Esophagus squamous epithelium (tissue), 5 donors: ENCODE measurements at regions not wholly inside any gene's neighbourhood (a gene's known extent, or its start where the extent isn't known, plus 50 kb on each side); places are given as distances from the start of the nearest gene placed in this dataset.
"Not testable (repeated sequence)": the region's sequence is repeated elsewhere in the genome, so short reads cannot be mapped to it uniquely, and the experiment has no call there.

Experiments used
- DNase-seq: peaks from one replicate; lab custom pipeline; 2025; lab: John Stamatoyannopoulos, UW
- H3K27ac ChIP-seq, 4 donors: fragments of 200-600 bp; sonication (generic); one replicate each; pipeline ENCODE4 v1.5.1; 2016 to 2019; ENCODE audit warnings: mild to moderate bottlenecking in 1 of 4
- H3K27me3 ChIP-seq, 4 donors: fragments of 200-600 bp; sonication (generic); 1 replicate in 3 of 4; 2 replicates in 1 of 4; pipeline versions ENCODE4 v1.5.1 to v1.6.0; 2017 to 2021; ENCODE audit warnings: antibody characterized with exemption in 1 of 4
- H3K36me3 ChIP-seq, 3 donors: fragments of 200-600 bp; sonication (generic); one replicate each; pipeline ENCODE4 v1.5.1; 2016 to 2019
- H3K4me1 ChIP-seq, 3 donors: fragments of 200-600 bp; sonication (generic); one replicate each; pipeline ENCODE4 v1.5.1; 2017 to 2019
- H3K4me3 ChIP-seq, 4 donors: fragments of 200-600 bp; sonication (generic); 1 replicate in 3 of 4; 2 replicates in 1 of 4; pipeline ENCODE4 v1.5.1; 2016 to 2019; ENCODE audit warnings: mild to moderate bottlenecking in 2 of 4, moderate library complexity in 1 of 4
- H3K9me3 ChIP-seq, 3 donors: fragments of 200-600 bp; sonication (generic); one replicate each; pipeline ENCODE4 v1.5.1; 2016 to 2019
- POLR2A ChIP-seq, 4 donors: fragments of 450-650 bp; IDR thresholded peaks; one replicate each; pipeline ENCODE4 v1.6.1; 2017; ENCODE audit warnings: antibody characterized with exemption in 4 of 4, mild to moderate bottlenecking in 4 of 4, moderate library complexity in 3 of 4
- WGBS, 2 donors: methylation state at CpG; one replicate each; pipeline ENCODE4 v1.1.5; 2018; 5-methylcytosine and 5-hydroxymethylcytosine counted together
- intact Hi-C: fragments of 100-400 bp; cut with DNase I; formaldehyde crosslinking; loops from one replicate; pipeline ENCODE4 v1.15.0; 2022
- TF ChIP-seq, protein P1 (sequence below), 6 experiments: fragments of 450-650 bp in 4 of 6; fragments of 200-600 bp in 2 of 6; sonication (generic) in 2 of 6; IDR thresholded peaks; one replicate each; pipeline ENCODE4 v1.5.1; 2016 to 2019; ENCODE audit warnings: antibody characterized with exemption in 6 of 6, mild to moderate bottlenecking in 4 of 6, moderate library complexity in 4 of 6
- donor health status: DM: yes; HTN: yes; CAD: no.

DNA sequence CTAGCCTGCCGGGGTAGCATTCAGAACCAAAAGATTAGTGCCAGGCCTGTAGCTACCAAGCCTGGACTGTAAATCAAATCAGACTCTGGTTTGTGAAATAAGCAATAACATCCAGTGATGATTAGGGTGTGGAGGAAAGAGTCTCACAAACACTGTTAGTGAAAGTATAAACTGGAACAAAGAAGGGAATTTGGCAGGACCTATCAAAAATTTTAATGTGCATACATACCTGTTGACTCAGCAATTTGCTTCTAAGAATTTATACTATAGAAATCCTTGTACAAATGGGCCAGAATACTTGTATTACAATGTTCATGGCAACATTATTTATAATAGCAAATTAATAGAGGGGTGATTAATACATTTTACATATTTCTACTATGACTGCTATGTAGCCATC, 109.8 kb upstream of the WARS2 start:
- H3K27me3 ChIP-seq: no peaks in the 10 kb centered on the region
- H3K4me1 ChIP-seq: peaks cover 0 to 29% (median 0%) of the 10 kb centered on the region in 3 donors
- TF ChIP-seq POLR2A (IDR thresholded peaks at IDR 0.05): no peak
- TF ChIP-seq, protein P1, sequence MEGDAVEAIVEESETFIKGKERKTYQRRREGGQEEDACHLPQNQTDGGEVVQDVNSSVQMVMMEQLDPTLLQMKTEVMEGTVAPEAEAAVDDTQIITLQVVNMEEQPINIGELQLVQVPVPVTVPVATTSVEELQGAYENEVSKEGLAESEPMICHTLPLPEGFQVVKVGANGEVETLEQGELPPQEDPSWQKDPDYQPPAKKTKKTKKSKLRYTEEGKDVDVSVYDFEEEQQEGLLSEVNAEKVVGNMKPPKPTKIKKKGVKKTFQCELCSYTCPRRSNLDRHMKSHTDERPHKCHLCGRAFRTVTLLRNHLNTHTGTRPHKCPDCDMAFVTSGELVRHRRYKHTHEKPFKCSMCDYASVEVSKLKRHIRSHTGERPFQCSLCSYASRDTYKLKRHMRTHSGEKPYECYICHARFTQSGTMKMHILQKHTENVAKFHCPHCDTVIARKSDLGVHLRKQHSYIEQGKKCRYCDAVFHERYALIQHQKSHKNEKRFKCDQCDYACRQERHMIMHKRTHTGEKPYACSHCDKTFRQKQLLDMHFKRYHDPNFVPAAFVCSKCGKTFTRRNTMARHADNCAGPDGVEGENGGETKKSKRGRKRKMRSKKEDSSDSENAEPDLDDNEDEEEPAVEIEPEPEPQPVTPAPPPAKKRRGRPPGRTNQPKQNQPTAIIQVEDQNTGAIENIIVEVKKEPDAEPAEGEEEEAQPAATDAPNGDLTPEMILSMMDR (IDR thresholded peaks at IDR 0.05): no peak
- H3K4me3 ChIP-seq: no peak overlapping the region
- no peaks in the 10 kb centered on the region for H3K36me3 ChIP-seq
- H3K9me3 ChIP-seq: no peaks in the 10 kb centered on the region
- H3K27ac ChIP-seq: no peak overlapping the region
- intact Hi-C loops: no loop called here
- 94 to 100% methylated on average over 1 of the region's 1 CpG for WGBS, 2 donors
- DNase-seq: no peak

DNA sequence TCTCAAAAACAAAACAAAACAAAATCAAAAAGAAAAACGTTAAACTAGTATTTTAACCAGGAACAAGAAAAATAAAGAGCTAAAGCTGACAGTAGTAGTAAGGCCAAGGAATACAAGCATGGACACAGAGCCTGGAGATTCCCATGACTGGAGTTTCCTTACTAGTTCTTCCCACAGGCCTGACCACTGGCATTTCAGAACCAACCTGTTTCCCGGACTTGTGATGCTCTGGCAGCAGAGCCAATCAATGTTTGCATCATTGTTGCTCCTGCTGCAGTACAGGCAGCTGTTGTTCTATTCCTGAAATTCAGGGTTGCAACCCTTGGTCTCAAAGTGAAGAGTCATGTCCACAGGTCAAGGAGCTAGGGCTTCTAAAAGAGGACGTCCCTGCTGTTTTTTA, 111.3 kb upstream of the WARS2 start:
- Histone ChIP-seq H3K27ac (no peak overlapping the region), H3K36me3 (no peaks in the 10 kb centered on the region), H3K9me3 (no peaks in the 10 kb centered on the region), H3K4me3 (no peak overlapping the region), H3K4me1 (peaks cover 0 to 30% (median 0%) of the 10 kb centered on the region in 3 donors), H3K27me3 (no peaks in the 10 kb centered on the region)
- DNase-seq: no peak
- 83 to 87% methylated on average over 3 of the region's 3 CpGs for WGBS, 2 donors
- TF ChIP-seq POLR2A (IDR thresholded peaks at IDR 0.05): no peak
- TF ChIP-seq, protein P1 (IDR thresholded peaks at IDR 0.05): no peak
- intact Hi-C loops: no loop called here

DNA sequence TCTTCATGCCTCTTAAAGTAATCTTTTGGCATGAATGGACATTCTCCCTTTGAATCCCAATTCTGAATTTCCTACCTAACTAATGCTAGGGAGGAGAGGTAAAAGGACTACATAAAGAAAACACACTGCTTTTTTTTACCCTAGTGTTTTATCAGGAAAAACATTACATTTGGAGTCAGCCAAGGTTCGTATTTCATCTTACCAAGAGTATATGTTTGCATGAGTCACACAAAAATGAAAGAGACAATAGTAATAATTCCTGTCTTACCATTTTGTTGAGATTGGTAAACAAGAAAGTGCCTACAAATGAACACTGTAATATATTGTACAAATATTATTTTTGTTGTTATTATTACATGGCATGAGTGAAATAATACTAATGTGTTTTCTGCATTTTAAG, 112.9 kb upstream of the WARS2 start:
- H3K4me3 ChIP-seq: no peak overlapping the region
- no peaks in the 10 kb centered on the region for H3K9me3 ChIP-seq
- peaks cover 0 to 30% (median 0%) of the 10 kb centered on the region in 3 donors for H3K4me1 ChIP-seq
- H3K36me3 ChIP-seq: no peaks in the 10 kb centered on the region
- no peak for TF ChIP-seq POLR2A (IDR thresholded peaks at IDR 0.05)
- TF ChIP-seq, protein P1 (IDR thresholded peaks at IDR 0.05): no peak
- WGBS, 2 donors: 39 to 45% methylated on average over 1 of the region's 1 CpG
- H3K27me3 ChIP-seq: no peaks in the 10 kb centered on the region
- no peak for DNase-seq
- intact Hi-C loops: no loop called here
- peak overlapping the region in 3 of 4 donors; percentile 14 to 70 (median 55) for H3K27ac ChIP-seq

DNA sequence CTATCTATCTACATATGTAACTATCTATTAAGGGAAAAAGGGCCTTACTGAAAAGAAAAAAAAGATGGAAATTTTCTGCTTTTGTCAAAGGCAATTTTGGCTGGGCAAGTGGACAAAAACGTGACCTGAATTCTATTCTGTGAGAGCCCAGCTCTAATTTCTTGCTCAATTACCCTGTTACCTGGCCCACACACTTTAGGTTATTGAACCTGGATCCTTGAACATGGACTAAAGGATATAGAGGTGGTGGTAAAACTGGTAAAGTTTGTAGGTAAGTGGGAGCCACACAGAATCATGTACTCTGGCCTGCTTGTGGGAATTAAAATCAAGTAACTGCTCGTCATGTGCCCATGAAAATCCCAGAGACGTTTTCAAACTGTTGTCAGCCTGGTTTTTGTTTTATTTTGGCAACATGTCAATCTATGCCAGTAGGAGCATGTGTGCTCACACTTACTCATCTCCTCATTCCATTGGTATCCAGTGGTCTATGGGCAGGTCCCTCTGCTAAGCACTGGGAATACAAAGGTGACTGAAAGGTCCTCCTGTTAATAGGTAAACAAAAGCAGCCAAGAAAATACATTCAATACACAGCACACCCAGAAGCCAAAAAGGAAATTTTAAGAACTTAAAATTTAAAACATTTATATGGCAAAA, 113.7 kb upstream of the WARS2 start:
- Histone ChIP-seq H3K27me3 (no peaks in the 10 kb centered on the region), H3K27ac (peak overlapping the region; percentile 21 to 70 (median 46)), H3K4me3 (no peak overlapping the region), H3K36me3 (no peaks in the 10 kb centered on the region), H3K4me1 (peaks cover 0 to 30% (median 0%) of the 10 kb centered on the region in 3 donors), H3K9me3 (no peaks in the 10 kb centered on the region)
- TF ChIP-seq, protein P1 (IDR thresholded peaks at IDR 0.05): no peak
- no peak for TF ChIP-seq POLR2A (IDR thresholded peaks at IDR 0.05)
- DNase-seq: no peak
- WGBS, 2 donors: 32 to 51% methylated on average over 3 of the region's 3 CpGs
- intact Hi-C loops: no loop called here

DNA sequence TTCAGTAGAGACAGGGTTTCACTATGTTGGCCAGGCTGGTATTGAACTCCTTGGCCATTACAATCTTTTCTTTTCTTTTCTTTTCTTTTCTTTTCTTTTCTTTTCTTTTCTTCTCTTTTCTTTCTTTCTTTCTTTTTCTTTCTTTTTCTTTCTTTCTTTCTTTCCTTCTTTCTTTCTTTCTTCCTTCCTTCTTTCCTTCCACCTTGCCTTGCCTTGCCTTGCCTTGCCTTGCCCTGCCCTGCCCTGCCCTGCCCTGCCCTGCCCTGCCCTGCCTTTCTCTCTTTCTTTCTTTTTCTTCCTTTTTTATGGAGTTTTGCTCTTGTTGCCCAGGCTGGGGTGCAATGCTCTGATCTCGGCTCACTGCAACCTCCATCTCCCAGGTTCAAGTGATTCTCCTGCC, 112.5 kb upstream of the HAO2 start:
- 44 to 100% methylated on average over 1 of the region's 1 CpG for WGBS, 2 donors
- intact Hi-C loops, DNase-seq: not testable (repeated sequence)

More for the DNA sequence above, 112.5 kb upstream of the HAO2 start:
- not testable (repeated sequence) for H3K36me3 ChIP-seq, H3K27ac ChIP-seq, H3K9me3 ChIP-seq, H3K4me3 ChIP-seq, H3K27me3 ChIP-seq
- peaks cover 0 to 26% (median 0%) of the 10 kb centered on the region in 3 donors for H3K4me1 ChIP-seq
